ENCODE measurements at regions not wholly inside any gene's neighbourhood (a gene's known extent, or its start where the extent isn't known, plus 50 kb on each side); places are given as distances from the start of the nearest gene placed in this dataset.

- peaks cover 3% of the 10 kb centered on the region for H3K4me1 ChIP-seq (ENCODE audit: control insufficient read depth, low read depth, low read length)
- no peak overlapping the region for H4K5ac ChIP-seq (ENCODE audit: low read length)
- no peaks in the 10 kb centered on the region for H3K36me3 ChIP-seq (ENCODE audit: control insufficient read depth, insufficient read depth, low read length)
- no peak overlapping the region for H3K4me2 ChIP-seq (ENCODE audit: low read length)
- H3K4me3 ChIP-seq (ENCODE audit: low read length): no peak overlapping the region
- no peak overlapping the region for H3K18ac ChIP-seq (ENCODE audit: low read length)
- no peaks in the 10 kb centered on the region for H3K79me2 ChIP-seq (ENCODE audit: control insufficient read depth, insufficient read depth, low read length)
- H3K79me1 ChIP-seq (ENCODE audit: low read length): no peaks in the 10 kb centered on the region
- no CpG with 5 or more reads among the region's 1 CpG for WGBS (ENCODE audit: extremely low coverage, insufficient coverage, low lambda C conversion rate)
- no peak overlapping the region for H3K27ac ChIP-seq (ENCODE audit: low read depth, low read length)
- H3K9ac ChIP-seq (ENCODE audit: low read length): no peak overlapping the region
- no peaks in the 10 kb centered on the region for H3K27me3 ChIP-seq (ENCODE audit: insufficient read depth, low read length, poor library complexity)
- H3K4ac ChIP-seq (ENCODE audit: low read depth, low read length): no peak overlapping the region
- no peak overlapping the region for H2AK5ac ChIP-seq (ENCODE audit: low read length)
- H2BK15ac ChIP-seq (replicated peaks; ENCODE audit: low read depth): no peak overlapping the region
- H3K56ac ChIP-seq (ENCODE audit: low read length): no peak overlapping the region
- no peak overlapping the region for H2BK5ac ChIP-seq (ENCODE audit: low read length)
- no peak overlapping the region for H4K8ac ChIP-seq (ENCODE audit: low read depth, low read length)
- no peak for DNase-seq
- no peak overlapping the region for H2BK120ac ChIP-seq (ENCODE audit: low read depth, low read length)
- no peak overlapping the region for H3K23ac ChIP-seq (ENCODE audit: low read length)
Observed at GRCh38 chr2:176768185-176768584, 444.4 kb upstream of the HNRNPA3 start.

GRCh38 chr2:176769021-176769420 is 443.6 kb upstream of the HNRNPA3 start:
- Histone ChIP-seq H2AK5ac (ENCODE audit: low read length) (no peak overlapping the region), H3K79me1 (ENCODE audit: low read length) (no peaks in the 10 kb centered on the region), H3K36me3 (ENCODE audit: control insufficient read depth, insufficient read depth, low read length) (no peaks in the 10 kb centered on the region), H3K23ac (ENCODE audit: low read length) (no peak overlapping the region), H3K27me3 (ENCODE audit: insufficient read depth, low read length, poor library complexity) (no peaks in the 10 kb centered on the region), H3K79me2 (ENCODE audit: control insufficient read depth, insufficient read depth, low read length) (no peaks in the 10 kb centered on the region), H4K8ac (ENCODE audit: low read depth, low read length) (no peak overlapping the region), H3K4me2 (ENCODE audit: low read length) (no peak overlapping the region), H3K56ac (ENCODE audit: low read length) (no peak overlapping the region), H3K4ac (ENCODE audit: low read depth, low read length) (no peak overlapping the region), H3K4me3 (ENCODE audit: low read length) (no peak overlapping the region), H3K27ac (ENCODE audit: low read depth, low read length) (no peak overlapping the region), H4K5ac (ENCODE audit: low read length) (no peak overlapping the region), H3K4me1 (ENCODE audit: control insufficient read depth, low read depth, low read length) (no peaks in the 10 kb centered on the region), H2BK120ac (ENCODE audit: low read depth, low read length) (no peak overlapping the region), H3K18ac (ENCODE audit: low read length) (no peak overlapping the region), H3K9ac (ENCODE audit: low read length) (no peak overlapping the region), H2BK5ac (ENCODE audit: low read length) (no peak overlapping the region), H2BK15ac (replicated peaks; ENCODE audit: low read depth) (no peak overlapping the region)
- WGBS (ENCODE audit: extremely low coverage, insufficient coverage, low lambda C conversion rate): no CpG with 5 or more reads among the region's 3 CpGs
- no peak for DNase-seq

- Histone ChIP-seq H3K36me3 (ENCODE audit: control insufficient read depth, insufficient read depth, low read length) (no peaks in the 10 kb centered on the region), H3K9ac (ENCODE audit: low read length) (no peak overlapping the region), H3K27me3 (ENCODE audit: insufficient read depth, low read length, poor library complexity) (no peaks in the 10 kb centered on the region), H4K8ac (ENCODE audit: low read depth, low read length) (no peak overlapping the region), H2BK5ac (ENCODE audit: low read length) (no peak overlapping the region), H3K4me2 (ENCODE audit: low read length) (no peak overlapping the region), H2BK15ac (replicated peaks; ENCODE audit: low read depth) (no peak overlapping the region), H3K23ac (ENCODE audit: low read length) (no peak overlapping the region), H3K18ac (ENCODE audit: low read length) (no peak overlapping the region), H3K27ac (ENCODE audit: low read depth, low read length) (no peak overlapping the region), H2BK120ac (ENCODE audit: low read depth, low read length) (no peak overlapping the region), H3K56ac (ENCODE audit: low read length) (no peak overlapping the region), H2AK5ac (ENCODE audit: low read length) (no peak overlapping the region), H3K79me1 (ENCODE audit: low read length) (no peaks in the 10 kb centered on the region), H3K79me2 (ENCODE audit: control insufficient read depth, insufficient read depth, low read length) (no peaks in the 10 kb centered on the region), H3K4me3 (ENCODE audit: low read length) (no peak overlapping the region), H3K4me1 (ENCODE audit: control insufficient read depth, low read depth, low read length) (no peaks in the 10 kb centered on the region), H3K4ac (ENCODE audit: low read depth, low read length) (no peak overlapping the region), H4K5ac (ENCODE audit: low read length) (no peak overlapping the region)
- WGBS (ENCODE audit: extremely low coverage, insufficient coverage, low lambda C conversion rate): no CpG with 5 or more reads among the region's 6 CpGs
- DNase-seq: no peak
Observed at GRCh38 chr2:176769499-176770370, 442.9 kb upstream of the HNRNPA3 start.

- Histone ChIP-seq H3K9ac (ENCODE audit: low read length) (no peak overlapping the region), H4K8ac (ENCODE audit: low read depth, low read length) (no peak overlapping the region), H3K79me1 (ENCODE audit: low read length) (no peaks in the 10 kb centered on the region), H3K27me3 (ENCODE audit: insufficient read depth, low read length, poor library complexity) (no peaks in the 10 kb centered on the region), H3K27ac (ENCODE audit: low read depth, low read length) (no peak overlapping the region), H3K4me3 (ENCODE audit: low read length) (no peak overlapping the region), H3K36me3 (ENCODE audit: control insufficient read depth, insufficient read depth, low read length) (no peaks in the 10 kb centered on the region), H2BK5ac (ENCODE audit: low read length) (no peak overlapping the region), H4K5ac (ENCODE audit: low read length) (no peak overlapping the region), H3K4ac (ENCODE audit: low read depth, low read length) (no peak overlapping the region), H2BK15ac (replicated peaks; ENCODE audit: low read depth) (no peak overlapping the region), H3K23ac (ENCODE audit: low read length) (no peak overlapping the region), H3K18ac (ENCODE audit: low read length) (no peak overlapping the region), H3K4me2 (ENCODE audit: low read length) (no peak overlapping the region), H2AK5ac (ENCODE audit: low read length) (no peak overlapping the region), H3K4me1 (ENCODE audit: control insufficient read depth, low read depth, low read length) (no peaks in the 10 kb centered on the region), H2BK120ac (ENCODE audit: low read depth, low read length) (no peak overlapping the region), H3K56ac (ENCODE audit: low read length) (no peak overlapping the region), H3K79me2 (ENCODE audit: control insufficient read depth, insufficient read depth, low read length) (no peaks in the 10 kb centered on the region)
- WGBS (ENCODE audit: extremely low coverage, insufficient coverage, low lambda C conversion rate): no CpG with 5 or more reads among the region's 2 CpGs
- DNase-seq: no peak
Observed at GRCh38 chr2:176772816-176773215, 439.8 kb upstream of the HNRNPA3 start.

GRCh38 chr2:176774766-176775451 is 437.7 kb upstream of the HNRNPA3 start:
- Histone ChIP-seq H3K4ac (ENCODE audit: low read depth, low read length) (no peak overlapping the region), H3K9ac (ENCODE audit: low read length) (no peak overlapping the region), H3K4me3 (ENCODE audit: low read length) (no peak overlapping the region), H3K23ac (ENCODE audit: low read length) (no peak overlapping the region), H2BK15ac (replicated peaks; ENCODE audit: low read depth) (no peak overlapping the region), H3K27ac (ENCODE audit: low read depth, low read length) (no peak overlapping the region), H4K8ac (ENCODE audit: low read depth, low read length) (no peak overlapping the region), H2BK5ac (ENCODE audit: low read length) (no peak overlapping the region), H3K27me3 (ENCODE audit: insufficient read depth, low read length, poor library complexity) (no peaks in the 10 kb centered on the region), H3K79me2 (ENCODE audit: control insufficient read depth, insufficient read depth, low read length) (no peaks in the 10 kb centered on the region), H3K18ac (ENCODE audit: low read length) (no peak overlapping the region), H3K36me3 (ENCODE audit: control insufficient read depth, insufficient read depth, low read length) (no peaks in the 10 kb centered on the region), H3K79me1 (ENCODE audit: low read length) (no peaks in the 10 kb centered on the region), H3K4me2 (ENCODE audit: low read length) (no peak overlapping the region), H4K5ac (ENCODE audit: low read length) (no peak overlapping the region), H3K4me1 (ENCODE audit: control insufficient read depth, low read depth, low read length) (no peaks in the 10 kb centered on the region), H2AK5ac (ENCODE audit: low read length) (no peak overlapping the region), H2BK120ac (ENCODE audit: low read depth, low read length) (no peak overlapping the region), H3K56ac (ENCODE audit: low read length) (no peak overlapping the region)
- no CpG with 5 or more reads among the region's 2 CpGs for WGBS (ENCODE audit: extremely low coverage, insufficient coverage, low lambda C conversion rate)
- no peak for DNase-seq
